Stimulated activated CD4-positive, alpha-beta T cell treated with anti-CD3 and anti-CD28 coated beads, Interleukin-2, amount 100 ng/mL, for 48 hours (primary cell): ENCODE measurements at regions not wholly inside any gene's neighbourhood (a gene's known extent, or its start where the extent isn't known, plus 50 kb on each side); places are given as distances from the start of the nearest gene placed in this dataset.

Source experiments
- DNase-seq, 2 donors: peaks; one replicate each; pipeline ENCODE4 v3.0.0-alpha.2; 2020

- DNase-seq: no peak
Observed at GRCh38 chr1:29842130-29842529, 605.8 kb downstream of the PTPRU start.

GRCh38 chr1:29839726-29840125, 603.4 kb downstream of the PTPRU start:
- DNase-seq: no peak

GRCh38 chr1:29838738-29839320, 602.5 kb downstream of the PTPRU start:
- DNase-seq: no peak

GRCh38 chr1:29836651-29837646, 600.6 kb downstream of the PTPRU start:
- DNase-seq: no peak

- DNase-seq: no peak
Observed at GRCh38 chr1:29835874-29836273, 599.6 kb downstream of the PTPRU start.

- DNase-seq: no peak
Observed at GRCh38 chr1:29835406-29835805, 599.1 kb downstream of the PTPRU start.

- DNase-seq: no peak
Observed at GRCh38 chr1:29833581-29833980, 597.3 kb downstream of the PTPRU start.

- DNase-seq: no peak
Observed at GRCh38 chr1:29832936-29833335, 596.6 kb downstream of the PTPRU start.

GRCh38 chr1:29832471-29832870, 596.1 kb downstream of the PTPRU start:
- DNase-seq: no peak

GRCh38 chr1:29831500-29832117, 595.3 kb downstream of the PTPRU start:
- DNase-seq: no peak

GRCh38 chr1:29830916-29831315, 594.6 kb downstream of the PTPRU start:
- DNase-seq: no peak

GRCh38 chr1:29830383-29830782, 594.1 kb downstream of the PTPRU start:
- no peak for DNase-seq

- no peak for DNase-seq
Observed at GRCh38 chr1:29829448-29830344, 593.4 kb downstream of the PTPRU start.

GRCh38 chr1:29828526-29829447, 592.5 kb downstream of the PTPRU start:
- no peak for DNase-seq

GRCh38 chr1:29827801-29828525, 591.6 kb downstream of the PTPRU start:
- DNase-seq: no peak

- DNase-seq: no peak
Observed at GRCh38 chr1:29827237-29827750, 591.0 kb downstream of the PTPRU start.

- no peak for DNase-seq
Observed at GRCh38 chr1:29826646-29827045, 590.3 kb downstream of the PTPRU start.

GRCh38 chr1:29825941-29826415, 589.7 kb downstream of the PTPRU start:
- no peak for DNase-seq

GRCh38 chr1:29825274-29825940, 589.1 kb downstream of the PTPRU start:
- DNase-seq: no peak
